HG03342 (cell line): ENCODE measurements at regions not wholly inside any gene's neighbourhood (a gene's known extent, or its start where the extent isn't known, plus 50 kb on each side); places are given as distances from the start of the nearest gene placed in this dataset.

Experiments
- ATAC-seq: cut with Tn5 transposase; IDR thresholded peaks from one replicate; pipeline ENCODE4 v1.9.1; 2021; ENCODE audit warnings: mild to moderate bottlenecking, moderate library complexity; ENCODE audit not compliant: unreplicated experiment

- ATAC-seq: no peak
Measured at GRCh38 chr12:59087691-59088090, 167.4 kb upstream of the LRIG3 start.

DNA sequence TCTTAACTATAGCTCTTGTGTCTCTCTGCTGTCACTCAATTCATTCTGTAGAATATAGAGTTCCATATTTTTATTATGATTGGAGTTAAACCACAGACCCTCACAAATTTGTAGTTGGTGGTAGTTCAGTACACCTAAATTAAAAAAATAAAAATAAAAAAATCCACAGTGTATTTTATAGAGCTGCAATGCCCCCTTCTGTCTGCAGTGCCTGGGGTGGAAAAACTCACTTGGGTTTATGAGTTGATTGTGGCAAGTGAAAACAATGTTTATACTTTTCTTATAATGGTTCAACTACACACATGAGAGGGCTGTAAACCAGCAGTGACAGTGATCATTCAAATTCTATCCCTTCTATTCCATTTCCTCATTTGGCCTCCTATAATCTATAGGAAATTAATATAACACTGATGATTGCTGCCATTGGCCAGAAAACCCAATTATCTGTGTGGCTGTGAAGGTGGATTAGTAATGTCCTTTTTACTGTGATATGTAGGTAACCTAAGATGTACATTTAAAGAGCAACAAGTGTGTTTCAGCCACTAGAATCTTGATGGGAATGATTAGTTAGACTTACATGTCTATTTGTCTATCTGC, 166.9 kb upstream of the LRIG3 start:
- ATAC-seq: no peak

DNA sequence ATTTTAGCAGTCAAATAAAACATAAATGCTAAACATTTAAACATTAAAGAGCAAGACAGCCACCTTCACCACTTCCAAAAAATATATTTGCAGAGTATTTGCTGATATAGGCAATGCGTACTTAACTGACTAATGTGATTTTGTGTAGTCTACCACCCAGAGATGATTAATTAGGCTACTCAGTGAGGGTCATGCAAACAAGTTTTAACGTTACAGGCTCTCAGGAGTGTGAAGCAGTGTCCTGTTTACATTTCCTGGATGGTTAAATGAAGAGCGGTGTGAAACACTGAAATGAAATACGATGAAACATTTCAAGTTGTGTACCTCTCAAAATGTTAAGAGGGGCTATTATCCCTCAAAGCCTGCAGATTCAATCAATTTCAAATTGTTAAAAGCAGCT, 165.8 kb upstream of the LRIG3 start:
- ATAC-seq: no peak

DNA sequence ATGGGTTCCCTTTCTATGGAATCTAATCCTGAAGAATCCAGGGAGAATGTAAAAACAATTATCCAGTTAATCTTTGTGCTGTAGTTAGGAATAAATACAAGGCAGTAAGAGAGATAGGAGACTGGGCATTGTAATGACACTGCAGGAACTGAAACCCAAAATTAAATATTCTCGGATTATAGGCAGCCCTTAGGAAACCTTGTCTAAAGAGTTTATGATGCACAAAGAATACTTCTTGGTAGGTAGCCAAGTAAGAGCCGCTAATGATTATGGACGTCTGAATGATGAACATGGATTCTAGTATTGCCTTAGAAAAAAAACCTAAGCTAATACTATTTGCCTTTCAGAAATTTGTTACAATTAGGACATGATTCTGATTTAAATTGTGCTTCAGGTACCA, 165.4 kb upstream of the LRIG3 start:
- ATAC-seq: no peak

DNA sequence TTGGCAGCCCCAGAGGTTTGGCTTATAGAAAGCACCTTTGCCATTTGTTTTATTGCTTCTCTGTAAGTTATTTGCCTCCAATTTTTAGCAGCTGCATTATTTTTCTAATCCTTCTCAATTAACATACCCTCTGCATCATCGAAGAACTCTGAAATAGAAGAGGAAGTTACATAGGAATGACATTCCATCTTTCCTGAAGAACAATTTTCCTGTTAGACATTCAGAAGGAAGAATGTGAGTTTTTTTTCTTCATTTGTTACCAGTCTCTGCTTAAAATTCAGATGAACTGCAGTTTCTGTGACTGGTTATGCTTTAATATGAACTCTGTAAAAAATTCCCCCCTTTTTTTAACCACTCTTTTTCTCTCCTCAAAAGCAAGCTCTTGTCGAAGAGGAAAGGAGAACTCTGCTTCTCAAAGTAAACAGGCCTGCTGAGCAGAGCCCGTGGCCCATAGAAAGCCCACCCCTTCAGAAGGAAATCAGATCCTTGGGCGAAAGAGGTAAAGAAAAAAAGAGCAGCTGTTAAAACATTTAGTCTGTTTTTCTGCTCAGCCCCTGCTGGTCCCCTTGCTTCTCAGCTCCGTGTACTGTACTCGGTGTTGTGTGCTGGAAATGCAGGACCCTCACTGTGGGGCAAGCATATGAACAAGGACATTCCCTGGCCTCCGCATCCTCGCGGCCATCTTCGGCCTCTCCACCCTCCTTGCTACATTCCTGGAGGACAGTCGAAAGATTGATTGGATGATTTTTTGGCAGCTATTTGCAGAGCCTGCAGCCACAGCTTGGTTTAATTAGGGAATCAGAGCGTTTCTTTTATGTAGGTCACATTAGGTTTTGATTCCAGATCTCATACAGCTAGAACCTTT, 164.4 kb upstream of the LRIG3 start:
- ATAC-seq: no peak

DNA sequence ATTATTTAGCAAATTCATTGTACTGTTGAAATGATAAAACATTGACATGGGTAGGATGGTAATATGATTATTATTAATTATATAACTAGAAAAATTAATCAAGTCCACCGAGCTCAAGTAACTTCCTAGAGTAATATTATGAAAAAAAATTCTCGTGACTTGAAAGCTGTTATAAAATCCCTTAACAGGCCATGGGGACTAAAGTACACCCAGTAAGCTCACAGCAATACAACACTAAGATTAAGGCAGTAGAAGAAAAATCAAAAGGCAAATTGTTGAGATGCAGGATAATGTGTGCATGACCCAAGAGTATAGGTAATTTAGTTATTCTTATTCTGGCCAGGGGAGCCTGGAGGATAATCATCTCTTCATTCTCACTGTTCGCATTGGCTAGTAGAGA, 162.6 kb upstream of the LRIG3 start:
- no peak for ATAC-seq

- no peak for ATAC-seq
Measured at GRCh38 chr12:59080101-59080500, 159.8 kb upstream of the LRIG3 start.

- no peak for ATAC-seq
Measured at GRCh38 chr12:59079472-59079871, 159.2 kb upstream of the LRIG3 start.

GRCh38 chr12:59079002-59079401, 158.7 kb upstream of the LRIG3 start:
- ATAC-seq: no peak

GRCh38 chr12:59077575-59078426, 157.5 kb upstream of the LRIG3 start:
- ATAC-seq: no peak

- ATAC-seq: no peak
Measured at GRCh38 chr12:59077153-59077552, 156.8 kb upstream of the LRIG3 start.

- no peak for ATAC-seq
Measured at GRCh38 chr12:59076622-59077021, 156.3 kb upstream of the LRIG3 start.

DNA sequence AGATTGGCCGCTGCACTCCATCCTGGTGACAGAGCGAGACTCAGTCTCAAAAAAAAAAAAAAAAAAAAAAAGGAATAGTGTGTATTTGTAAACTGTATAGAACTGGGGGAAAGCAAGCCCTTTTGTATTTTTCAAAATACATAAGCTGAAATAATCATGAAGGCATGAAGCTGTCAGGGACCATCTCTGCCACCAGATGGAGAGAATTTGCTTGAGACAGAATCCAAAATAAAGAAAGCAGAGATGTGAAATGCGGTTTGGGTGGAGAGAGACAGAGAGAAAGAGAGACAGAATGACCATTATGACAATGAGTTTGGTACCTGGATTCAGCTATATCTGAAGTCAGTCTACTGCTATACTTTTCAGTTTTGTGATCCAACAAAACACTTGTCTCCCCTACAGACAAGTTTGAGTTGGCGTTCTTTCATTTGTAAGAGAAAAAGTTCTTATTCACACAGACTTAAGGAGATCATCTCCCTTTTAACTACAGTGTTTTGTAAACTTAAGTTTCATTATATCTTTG, 155.7 kb upstream of the LRIG3 start:
- no peak for ATAC-seq

GRCh38 chr12:59075141-59075540, 154.8 kb upstream of the LRIG3 start:
- ATAC-seq: no peak

DNA sequence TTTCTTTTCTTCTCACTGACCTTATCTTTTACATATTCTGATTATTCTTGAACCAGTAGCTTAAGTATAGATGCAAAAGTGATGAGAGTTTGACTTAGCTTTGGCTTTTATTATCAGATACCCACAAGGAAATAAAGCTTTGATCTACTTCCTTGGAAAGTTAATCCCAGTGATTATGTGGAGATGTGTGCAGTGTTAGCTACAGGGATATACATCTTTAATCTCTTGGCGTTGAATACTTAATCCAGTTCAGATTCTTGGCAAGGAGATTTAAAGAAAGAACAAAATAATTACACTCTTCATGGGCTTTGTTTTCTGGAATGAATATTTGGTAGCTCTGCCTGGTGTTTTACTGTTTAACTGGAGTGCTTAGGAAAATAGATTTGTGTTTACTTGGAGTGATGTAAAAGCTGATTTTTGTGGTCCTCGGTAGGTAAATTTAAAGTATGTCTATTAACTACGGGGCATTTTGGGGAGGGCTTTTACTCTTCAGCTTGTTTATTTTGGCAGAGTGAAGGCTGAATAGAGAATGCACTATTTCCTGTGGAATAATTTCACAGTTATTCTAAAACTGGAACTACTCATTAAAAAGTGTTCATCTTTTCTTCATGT, 150.1 kb upstream of the LRIG3 start:
- no peak for ATAC-seq

DNA sequence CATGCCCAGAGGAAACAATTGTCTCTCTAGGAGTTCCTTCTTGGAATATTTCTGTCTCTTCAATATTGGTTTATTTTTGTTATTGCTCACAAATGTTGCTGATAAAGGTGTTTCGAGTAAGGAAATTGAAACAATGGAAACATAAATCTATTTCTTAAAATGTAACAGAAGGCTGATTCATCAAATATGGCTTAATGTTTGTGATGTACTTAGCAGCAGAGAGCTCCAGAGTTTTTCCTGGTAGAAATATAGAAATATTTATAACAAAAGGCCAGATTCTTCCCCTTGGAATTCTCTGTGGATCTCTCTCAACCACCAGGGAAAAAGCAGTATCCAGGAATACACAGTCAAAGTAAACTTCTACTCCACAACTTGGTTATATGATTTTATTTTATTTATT, 149.2 kb upstream of the LRIG3 start:
- no peak for ATAC-seq

DNA sequence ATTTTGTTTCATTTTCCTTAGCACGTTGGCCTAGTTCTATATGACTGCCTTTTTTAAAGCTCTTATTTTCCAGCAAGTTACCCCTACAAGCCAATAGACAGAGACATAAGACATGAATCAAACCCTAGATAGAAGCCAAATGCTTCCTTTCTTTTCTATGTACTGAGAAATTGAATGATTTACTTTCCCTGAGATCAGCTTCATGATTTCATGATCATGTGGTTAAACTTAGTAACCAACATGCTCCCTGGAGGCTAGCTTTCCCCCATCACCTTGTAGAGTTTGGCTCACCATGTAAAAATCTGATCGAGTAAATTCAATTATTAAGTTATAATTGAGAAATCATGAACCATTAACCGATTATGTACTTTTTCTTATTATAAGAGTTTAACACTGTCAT, 148.1 kb upstream of the LRIG3 start:
- ATAC-seq: no peak

- peak; percentile 69 for ATAC-seq
Measured at GRCh38 chr12:59067083-59067482, 146.8 kb upstream of the LRIG3 start.

DNA sequence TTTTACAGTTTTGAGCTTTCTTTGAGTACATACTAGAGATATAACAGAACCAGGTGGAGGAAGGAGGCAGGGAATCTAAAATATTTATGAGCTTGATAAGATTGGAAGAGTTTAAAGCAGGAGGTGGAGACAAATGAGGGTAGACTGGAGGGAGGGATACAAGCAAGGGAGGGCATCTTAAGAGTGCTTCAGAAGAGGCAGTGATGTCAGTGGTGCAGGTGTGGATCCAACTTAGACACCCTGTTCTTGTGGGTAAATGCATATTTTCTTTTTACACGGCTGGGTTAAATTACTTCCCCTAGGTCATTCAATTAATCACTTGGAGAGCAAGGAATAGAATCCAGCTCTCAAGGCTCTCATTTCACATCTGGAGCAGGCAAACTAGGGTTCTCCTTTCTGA, 146.1 kb upstream of the LRIG3 start:
- ATAC-seq: no peak

- ATAC-seq: no peak
Measured at GRCh38 chr12:59059088-59059935, 139.0 kb upstream of the LRIG3 start.
